22Rv1 (cell line): ENCODE measurements at regions not wholly inside any gene's neighbourhood (a gene's known extent, or its start where the extent isn't known, plus 50 kb on each side); places are given as distances from the start of the nearest gene placed in this dataset.

ENCODE experiments used
- CTCF ChIP-seq: fragments of 450-650 bp; IDR thresholded peaks from 2 replicates; pipeline ENCODE4 v1.5.1; 2017; ENCODE audit warnings: mild to moderate bottlenecking
- ZFX ChIP-seq: fragments of 450-650 bp; IDR thresholded peaks from 2 replicates; pipeline ENCODE4 v1.6.1; 2017; ENCODE audit warnings: antibody characterized with exemption, borderline replicate concordance

DNA sequence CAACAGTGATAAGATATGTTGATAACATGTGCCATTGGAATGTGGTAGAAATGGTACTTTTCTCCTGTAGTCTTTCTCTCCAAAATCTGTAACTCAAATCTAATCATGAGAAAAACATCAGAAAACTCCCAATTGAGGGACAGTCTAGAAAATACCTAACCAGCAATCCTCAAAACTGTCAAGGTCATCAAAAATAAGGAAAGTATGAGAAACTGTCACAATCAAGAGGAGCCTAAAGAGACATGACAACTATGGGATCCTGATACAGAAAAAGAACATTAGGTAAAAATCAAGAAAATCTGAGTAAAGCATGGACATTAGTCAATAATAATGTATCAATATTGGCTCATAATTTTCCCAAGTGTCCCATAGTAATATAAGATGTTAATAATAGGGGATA lies 124.5 kb upstream of the PPP1R2C start:
- TF ChIP-seq CTCF (no peak), ZFX (no peak)
